ENCODE measurements at regions not wholly inside any gene's neighbourhood (a gene's known extent, or its start where the extent isn't known, plus 50 kb on each side); places are given as distances from the start of the nearest gene placed in this dataset.

DNA sequence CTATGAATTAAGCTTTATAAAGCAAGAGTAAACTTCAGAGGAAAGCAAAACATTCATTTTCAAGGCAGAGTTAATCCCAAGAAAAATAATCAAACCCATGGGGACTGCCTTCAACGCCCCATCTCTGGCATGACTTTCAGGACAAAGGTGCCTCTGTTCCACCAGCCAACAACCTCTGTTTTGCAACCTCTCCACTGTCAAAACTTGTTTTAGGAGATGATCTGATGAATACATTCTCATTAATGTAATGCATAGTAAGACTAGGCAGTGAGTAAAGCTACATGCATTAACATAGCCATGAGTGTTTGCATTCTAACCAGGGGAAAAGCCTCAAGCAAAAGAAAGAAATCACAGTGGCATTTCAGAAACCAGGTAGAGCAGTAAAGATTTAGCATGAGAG, 357.0 kb downstream of the FBXO15 start:
- no peak for TF ChIP-seq ZFX (IDR thresholded peaks at IDR 0.05)
- TF ChIP-seq, protein P1, sequence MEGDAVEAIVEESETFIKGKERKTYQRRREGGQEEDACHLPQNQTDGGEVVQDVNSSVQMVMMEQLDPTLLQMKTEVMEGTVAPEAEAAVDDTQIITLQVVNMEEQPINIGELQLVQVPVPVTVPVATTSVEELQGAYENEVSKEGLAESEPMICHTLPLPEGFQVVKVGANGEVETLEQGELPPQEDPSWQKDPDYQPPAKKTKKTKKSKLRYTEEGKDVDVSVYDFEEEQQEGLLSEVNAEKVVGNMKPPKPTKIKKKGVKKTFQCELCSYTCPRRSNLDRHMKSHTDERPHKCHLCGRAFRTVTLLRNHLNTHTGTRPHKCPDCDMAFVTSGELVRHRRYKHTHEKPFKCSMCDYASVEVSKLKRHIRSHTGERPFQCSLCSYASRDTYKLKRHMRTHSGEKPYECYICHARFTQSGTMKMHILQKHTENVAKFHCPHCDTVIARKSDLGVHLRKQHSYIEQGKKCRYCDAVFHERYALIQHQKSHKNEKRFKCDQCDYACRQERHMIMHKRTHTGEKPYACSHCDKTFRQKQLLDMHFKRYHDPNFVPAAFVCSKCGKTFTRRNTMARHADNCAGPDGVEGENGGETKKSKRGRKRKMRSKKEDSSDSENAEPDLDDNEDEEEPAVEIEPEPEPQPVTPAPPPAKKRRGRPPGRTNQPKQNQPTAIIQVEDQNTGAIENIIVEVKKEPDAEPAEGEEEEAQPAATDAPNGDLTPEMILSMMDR (conservative IDR thresholded peaks at IDR 0.05) = no peak

Measured in C4-2B (cell line).